Breast epithelium (tissue), 3 donors: ENCODE measurements at regions not wholly inside any gene's neighbourhood (a gene's known extent, or its start where the extent isn't known, plus 50 kb on each side); places are given as distances from the start of the nearest gene placed in this dataset.

Experiments
- CTCF ChIP-seq, 3 donors: fragments of 450-650 bp; IDR thresholded peaks; one replicate each; pipeline ENCODE4 v1.5.1; 2016 to 2017; ENCODE audit warnings: antibody characterized with exemption in 3 of 3, mild to moderate bottlenecking in 3 of 3, moderate library complexity in 3 of 3
- POLR2A ChIP-seq: fragments of 450-650 bp; IDR thresholded peaks from one replicate; pipeline ENCODE4 v1.6.1; 2016; ENCODE audit warnings: antibody characterized with exemption, mild to moderate bottlenecking, moderate library complexity
- POLR2AphosphoS5 ChIP-seq, 3 donors: sonication (generic); formaldehyde crosslinking; IDR thresholded peaks; one replicate each; pipeline ENCODE4 v1.6.1; 2017; ENCODE audit warnings: antibody characterized with exemption in 3 of 3

GRCh38 chr3:115280506-115280905, 133.4 kb upstream of the ZBTB20 start:
- TF ChIP-seq POLR2A (no peak), CTCF (IDR thresholded peaks at IDR 0.05) (no peak), POLR2AphosphoS5 (IDR thresholded peaks at IDR 0.05) (no peak)
